ENCODE measurements at regions not wholly inside any gene's neighbourhood (a gene's known extent, or its start where the extent isn't known, plus 50 kb on each side); places are given as distances from the start of the nearest gene placed in this dataset.
"Not testable (repeated sequence)": the region's sequence is repeated elsewhere in the genome, so short reads cannot be mapped to it uniquely, and the experiment has no call there.

DNA sequence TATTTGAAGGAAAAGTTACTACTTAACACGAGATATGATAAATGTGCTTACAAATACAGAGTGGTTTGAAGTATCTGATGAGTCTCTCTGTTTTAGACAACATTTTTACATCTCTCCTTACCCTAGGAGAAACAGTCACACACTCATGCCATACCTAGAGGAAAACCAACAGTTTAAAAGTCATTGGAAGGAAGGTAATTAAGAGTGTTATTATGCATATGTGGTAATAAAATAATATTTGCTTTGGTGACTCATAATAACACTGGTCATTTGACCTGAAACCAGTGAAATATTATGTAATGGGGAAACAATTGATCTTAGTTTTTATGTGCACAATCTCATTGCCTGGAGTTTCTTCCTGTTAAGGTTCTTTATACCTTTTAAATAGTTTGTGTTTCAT, 136.9 kb upstream of the SOX21 start:
- Histone ChIP-seq H3K27me3 (ENCODE audit: control insufficient read depth in 2 of 2, insufficient read depth in 2 of 2, low read length in 2 of 2) (no peaks in the 10 kb centered on the region), H4K20me1 (ENCODE audit: insufficient read depth, low read length) (no peaks in the 10 kb centered on the region), H3K79me2 (ENCODE audit: insufficient read depth, low read length) (no peaks in the 10 kb centered on the region), H3K4me2 (replicated peaks; ENCODE audit: extremely low read depth, low read length, poor library complexity, severe bottlenecking) (no peak overlapping the region), H3K27ac (ENCODE audit: low read depth in 1 of 2, low read length in 2 of 2) (no peak overlapping the region), H3K9ac (ENCODE audit: insufficient read depth, low read length, poor library complexity, severe bottlenecking) (no peak overlapping the region), H2AFZ (ENCODE audit: insufficient read depth, low read depth, low read length, poor library complexity, severe bottlenecking) (no peak overlapping the region), H3K4me1 (ENCODE audit: control insufficient read depth in 1 of 2, insufficient read depth in 2 of 2, low read length in 2 of 2) (no peaks in the 10 kb centered on the region), H3K36me3 (replicated peaks in 1 of 2; ENCODE audit: control insufficient read depth in 1 of 2, insufficient read depth in 2 of 2, low read length in 2 of 2) (no peaks in the 10 kb centered on the region), H3K9me3 (replicated peaks in 1 of 2; ENCODE audit: control insufficient read depth in 1 of 2, insufficient read depth in 1 of 2, low read length in 2 of 2) (peaks cover 0 to 5% of the 10 kb centered on the region in 2 donors), H3K4me3 (replicated peaks in 1 of 3; ENCODE audit: low read depth in 2 of 3, low read length in 3 of 3) (no peak overlapping the region)
- WGBS (ENCODE audit: insufficient coverage) = no CpG with 5 or more reads among the region's 1 CpG
- no peaks in the 10 kb centered on the region for H3K36me3 Mint-ChIP-seq
- TF ChIP-seq, protein P1, sequence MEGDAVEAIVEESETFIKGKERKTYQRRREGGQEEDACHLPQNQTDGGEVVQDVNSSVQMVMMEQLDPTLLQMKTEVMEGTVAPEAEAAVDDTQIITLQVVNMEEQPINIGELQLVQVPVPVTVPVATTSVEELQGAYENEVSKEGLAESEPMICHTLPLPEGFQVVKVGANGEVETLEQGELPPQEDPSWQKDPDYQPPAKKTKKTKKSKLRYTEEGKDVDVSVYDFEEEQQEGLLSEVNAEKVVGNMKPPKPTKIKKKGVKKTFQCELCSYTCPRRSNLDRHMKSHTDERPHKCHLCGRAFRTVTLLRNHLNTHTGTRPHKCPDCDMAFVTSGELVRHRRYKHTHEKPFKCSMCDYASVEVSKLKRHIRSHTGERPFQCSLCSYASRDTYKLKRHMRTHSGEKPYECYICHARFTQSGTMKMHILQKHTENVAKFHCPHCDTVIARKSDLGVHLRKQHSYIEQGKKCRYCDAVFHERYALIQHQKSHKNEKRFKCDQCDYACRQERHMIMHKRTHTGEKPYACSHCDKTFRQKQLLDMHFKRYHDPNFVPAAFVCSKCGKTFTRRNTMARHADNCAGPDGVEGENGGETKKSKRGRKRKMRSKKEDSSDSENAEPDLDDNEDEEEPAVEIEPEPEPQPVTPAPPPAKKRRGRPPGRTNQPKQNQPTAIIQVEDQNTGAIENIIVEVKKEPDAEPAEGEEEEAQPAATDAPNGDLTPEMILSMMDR (IDR thresholded peaks at IDR 0.05) = no peak
- no peak overlapping the region for H3K4me3 Mint-ChIP-seq
- intact Hi-C loops (cut with micrococcal nuclease) = no loop called here
- H3K4me1 Mint-ChIP-seq = no peaks in the 10 kb centered on the region
- H3K27ac Mint-ChIP-seq = no peak overlapping the region
- H3K9me3 Mint-ChIP-seq = peaks cover 0 to 4% (median 3%) of the 10 kb centered on the region in 7 donors
- no peak for DNase-seq
- H3K27me3 Mint-ChIP-seq (ENCODE audit: low read depth in 3 of 3) = no peaks in the 10 kb centered on the region

DNA sequence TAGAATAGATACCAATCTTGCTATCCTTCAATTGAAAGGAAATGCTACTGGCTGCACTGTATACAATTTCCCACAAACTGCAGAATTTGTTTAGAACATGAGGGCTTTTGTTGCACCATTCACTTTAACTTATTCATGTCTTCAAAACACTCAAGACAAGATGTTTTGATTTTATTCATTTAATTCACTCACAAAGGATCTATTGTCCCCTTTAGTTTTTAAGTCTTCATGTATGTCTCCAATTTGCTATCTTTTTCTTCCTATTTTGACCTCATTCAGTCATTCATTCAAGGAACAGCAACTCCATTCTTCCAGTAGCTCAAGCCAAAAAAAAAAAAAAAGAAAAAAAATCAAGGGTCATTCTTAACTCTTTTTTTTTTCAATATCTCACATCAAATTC, 130.6 kb upstream of the SOX21 start:
- TF ChIP-seq, protein P1 (IDR thresholded peaks at IDR 0.05) = no peak
- Mint-ChIP-seq H3K27ac (no peak overlapping the region), H3K36me3 (no peaks in the 10 kb centered on the region), H3K9me3 (peaks cover 0 to 3% (median 1%) of the 10 kb centered on the region in 7 donors), H3K4me3 (no peak overlapping the region), H3K27me3 (ENCODE audit: low read depth in 3 of 3) (no peaks in the 10 kb centered on the region), H3K4me1 (no peaks in the 10 kb centered on the region)
- Histone ChIP-seq H3K4me2 (replicated peaks; ENCODE audit: extremely low read depth, low read length, poor library complexity, severe bottlenecking) (no peak overlapping the region), H3K79me2 (ENCODE audit: insufficient read depth, low read length) (no peaks in the 10 kb centered on the region), H2AFZ (ENCODE audit: insufficient read depth, low read depth, low read length, poor library complexity, severe bottlenecking) (no peak overlapping the region), H3K9me3 (replicated peaks in 1 of 2; ENCODE audit: control insufficient read depth in 1 of 2, insufficient read depth in 1 of 2, low read length in 2 of 2) (no peaks in the 10 kb centered on the region), H3K27ac (ENCODE audit: low read depth in 1 of 2, low read length in 2 of 2) (no peak overlapping the region), H3K27me3 (ENCODE audit: control insufficient read depth in 2 of 2, insufficient read depth in 2 of 2, low read length in 2 of 2) (no peaks in the 10 kb centered on the region), H3K4me3 (replicated peaks in 1 of 3; ENCODE audit: low read depth in 2 of 3, low read length in 3 of 3) (no peak overlapping the region), H3K9ac (ENCODE audit: insufficient read depth, low read length, poor library complexity, severe bottlenecking) (no peak overlapping the region), H3K36me3 (replicated peaks in 1 of 2; ENCODE audit: control insufficient read depth in 1 of 2, insufficient read depth in 2 of 2, low read length in 2 of 2) (no peaks in the 10 kb centered on the region), H3K4me1 (ENCODE audit: control insufficient read depth in 1 of 2, insufficient read depth in 2 of 2, low read length in 2 of 2) (no peaks in the 10 kb centered on the region), H4K20me1 (ENCODE audit: insufficient read depth, low read length) (no peaks in the 10 kb centered on the region)
- intact Hi-C loops (cut with micrococcal nuclease) = no loop called here
- no peak for DNase-seq

DNA sequence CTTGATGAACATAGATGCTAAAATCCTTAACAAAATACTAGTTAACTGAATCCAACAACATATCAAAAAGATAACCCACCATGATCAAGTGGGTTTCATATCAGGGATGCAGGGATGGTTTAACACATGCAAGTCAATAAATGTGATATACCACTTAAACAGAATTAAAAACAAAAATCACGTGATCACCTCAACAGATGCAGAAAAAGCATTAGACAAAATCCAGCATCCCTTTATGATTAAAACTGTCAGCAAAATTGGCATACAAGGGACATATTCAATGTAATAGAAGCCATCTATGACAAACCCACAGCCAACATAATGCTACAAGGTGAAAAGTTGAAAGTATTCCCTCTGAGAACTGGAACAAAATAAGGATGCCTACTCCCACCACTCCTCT, 124.7 kb upstream of the SOX21 start:
- H3K27ac ChIP-seq (ENCODE audit: low read depth in 1 of 2, low read length in 2 of 2); H3K36me3 Mint-ChIP-seq; DNase-seq; H3K27me3 ChIP-seq (ENCODE audit: control insufficient read depth in 2 of 2, insufficient read depth in 2 of 2, low read length in 2 of 2); H3K9ac ChIP-seq (ENCODE audit: insufficient read depth, low read length, poor library complexity, severe bottlenecking); H3K4me2 ChIP-seq (replicated peaks; ENCODE audit: extremely low read depth, low read length, poor library complexity, severe bottlenecking); H3K4me1 Mint-ChIP-seq; H3K27me3 Mint-ChIP-seq (ENCODE audit: low read depth in 3 of 3); H2AFZ ChIP-seq (ENCODE audit: insufficient read depth, low read depth, low read length, poor library complexity, severe bottlenecking); H3K4me3 ChIP-seq (replicated peaks in 1 of 3; ENCODE audit: low read depth in 2 of 3, low read length in 3 of 3); H3K4me1 ChIP-seq (ENCODE audit: control insufficient read depth in 1 of 2, insufficient read depth in 2 of 2, low read length in 2 of 2); H3K4me3 Mint-ChIP-seq; H3K79me2 ChIP-seq (ENCODE audit: insufficient read depth, low read length); H3K36me3 ChIP-seq (replicated peaks in 1 of 2; ENCODE audit: control insufficient read depth in 1 of 2, insufficient read depth in 2 of 2, low read length in 2 of 2); H3K27ac Mint-ChIP-seq; intact Hi-C loops (cut with micrococcal nuclease); H4K20me1 ChIP-seq (ENCODE audit: insufficient read depth, low read length): not testable (repeated sequence)
- H3K9me3 ChIP-seq (replicated peaks in 1 of 2; ENCODE audit: control insufficient read depth in 1 of 2, insufficient read depth in 1 of 2, low read length in 2 of 2) = peaks cover 0 to 18% of the 10 kb centered on the region in 2 donors
- peaks cover 7 to 15% (median 11%) of the 10 kb centered on the region in 7 donors for H3K9me3 Mint-ChIP-seq
- no CpG with 5 or more reads among the region's 1 CpG for WGBS (ENCODE audit: insufficient coverage)

Data from CD14-positive monocyte (primary cell).